ENCODE measurements at regions not wholly inside any gene's neighbourhood (a gene's known extent, or its start where the extent isn't known, plus 50 kb on each side); places are given as distances from the start of the nearest gene placed in this dataset.

DNA sequence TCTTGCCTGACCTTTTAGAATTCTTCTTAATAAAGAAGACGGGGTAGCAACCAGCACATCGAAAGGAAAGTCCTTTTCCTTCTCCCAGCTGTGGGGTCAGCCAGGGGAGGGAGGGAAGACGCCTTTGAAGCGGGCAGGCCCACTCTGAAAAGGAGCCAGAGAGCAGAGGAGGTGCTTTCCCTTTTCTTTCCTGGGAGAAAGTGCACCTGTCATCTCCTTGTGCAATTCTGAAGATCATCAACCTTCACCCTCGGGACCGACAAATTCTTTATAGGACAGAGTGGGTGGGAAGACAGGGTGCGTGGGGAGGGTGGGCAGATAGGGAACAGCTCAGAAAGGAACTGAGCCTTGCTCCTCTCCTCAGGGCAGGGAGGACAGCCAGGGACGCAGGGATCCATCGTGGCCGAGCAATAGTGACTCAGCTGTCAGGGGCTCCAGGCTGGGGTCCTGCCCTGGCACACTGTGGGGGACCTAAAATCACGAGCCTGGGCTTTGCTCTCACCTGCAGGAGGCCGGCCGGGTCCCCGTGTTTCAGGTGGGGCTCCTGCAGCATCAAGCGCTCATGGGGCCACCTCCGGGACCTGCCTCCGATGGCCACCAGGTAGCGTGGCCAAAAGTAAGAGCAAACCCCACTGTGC is 141.0 kb downstream of the OLFM1 start:
- TF ChIP-seq, protein P1, sequence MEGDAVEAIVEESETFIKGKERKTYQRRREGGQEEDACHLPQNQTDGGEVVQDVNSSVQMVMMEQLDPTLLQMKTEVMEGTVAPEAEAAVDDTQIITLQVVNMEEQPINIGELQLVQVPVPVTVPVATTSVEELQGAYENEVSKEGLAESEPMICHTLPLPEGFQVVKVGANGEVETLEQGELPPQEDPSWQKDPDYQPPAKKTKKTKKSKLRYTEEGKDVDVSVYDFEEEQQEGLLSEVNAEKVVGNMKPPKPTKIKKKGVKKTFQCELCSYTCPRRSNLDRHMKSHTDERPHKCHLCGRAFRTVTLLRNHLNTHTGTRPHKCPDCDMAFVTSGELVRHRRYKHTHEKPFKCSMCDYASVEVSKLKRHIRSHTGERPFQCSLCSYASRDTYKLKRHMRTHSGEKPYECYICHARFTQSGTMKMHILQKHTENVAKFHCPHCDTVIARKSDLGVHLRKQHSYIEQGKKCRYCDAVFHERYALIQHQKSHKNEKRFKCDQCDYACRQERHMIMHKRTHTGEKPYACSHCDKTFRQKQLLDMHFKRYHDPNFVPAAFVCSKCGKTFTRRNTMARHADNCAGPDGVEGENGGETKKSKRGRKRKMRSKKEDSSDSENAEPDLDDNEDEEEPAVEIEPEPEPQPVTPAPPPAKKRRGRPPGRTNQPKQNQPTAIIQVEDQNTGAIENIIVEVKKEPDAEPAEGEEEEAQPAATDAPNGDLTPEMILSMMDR (IDR thresholded peaks at IDR 0.05; ENCODE audit: poor library complexity), result no peak
- TF ChIP-seq EZH2phosphoT487 (IDR thresholded peaks at IDR 0.05; ENCODE audit: low read depth, severe bottlenecking, unreplicated experiment) (no peak), EZH2 (IDR thresholded peaks at IDR 0.05; ENCODE audit: borderline replicate concordance) (no peak)
